ENCODE measurements at regions not wholly inside any gene's neighbourhood (a gene's known extent, or its start where the extent isn't known, plus 50 kb on each side); places are given as distances from the start of the nearest gene placed in this dataset.

DNA sequence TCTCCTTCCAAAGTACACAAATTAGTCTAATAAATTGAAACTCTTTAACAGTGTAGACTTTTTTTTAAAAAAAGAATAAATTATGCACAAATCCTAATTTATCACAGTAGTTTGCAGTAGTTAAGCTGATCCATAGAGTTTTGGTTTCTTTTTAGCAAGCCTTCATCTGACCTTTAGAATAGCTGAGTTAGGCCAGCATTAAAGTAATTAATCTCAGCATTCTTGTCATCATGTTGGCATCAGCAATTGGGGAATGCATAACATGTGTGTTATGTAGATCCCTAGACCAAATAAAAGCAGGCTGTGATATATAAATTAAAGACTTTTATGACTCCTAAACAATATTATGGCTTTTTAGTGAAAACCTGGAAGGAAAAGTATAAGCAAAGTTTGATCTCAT is 426.5 kb upstream of the PABPC4L start:
- TF ChIP-seq, protein P1, sequence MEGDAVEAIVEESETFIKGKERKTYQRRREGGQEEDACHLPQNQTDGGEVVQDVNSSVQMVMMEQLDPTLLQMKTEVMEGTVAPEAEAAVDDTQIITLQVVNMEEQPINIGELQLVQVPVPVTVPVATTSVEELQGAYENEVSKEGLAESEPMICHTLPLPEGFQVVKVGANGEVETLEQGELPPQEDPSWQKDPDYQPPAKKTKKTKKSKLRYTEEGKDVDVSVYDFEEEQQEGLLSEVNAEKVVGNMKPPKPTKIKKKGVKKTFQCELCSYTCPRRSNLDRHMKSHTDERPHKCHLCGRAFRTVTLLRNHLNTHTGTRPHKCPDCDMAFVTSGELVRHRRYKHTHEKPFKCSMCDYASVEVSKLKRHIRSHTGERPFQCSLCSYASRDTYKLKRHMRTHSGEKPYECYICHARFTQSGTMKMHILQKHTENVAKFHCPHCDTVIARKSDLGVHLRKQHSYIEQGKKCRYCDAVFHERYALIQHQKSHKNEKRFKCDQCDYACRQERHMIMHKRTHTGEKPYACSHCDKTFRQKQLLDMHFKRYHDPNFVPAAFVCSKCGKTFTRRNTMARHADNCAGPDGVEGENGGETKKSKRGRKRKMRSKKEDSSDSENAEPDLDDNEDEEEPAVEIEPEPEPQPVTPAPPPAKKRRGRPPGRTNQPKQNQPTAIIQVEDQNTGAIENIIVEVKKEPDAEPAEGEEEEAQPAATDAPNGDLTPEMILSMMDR (IDR thresholded peaks at IDR 0.05) = no peak

- TF ChIP-seq, protein P1 (IDR thresholded peaks at IDR 0.05) = no peak
Measured at GRCh38 chr4:134627366-134627765, 425.8 kb upstream of the PABPC4L start.

DNA sequence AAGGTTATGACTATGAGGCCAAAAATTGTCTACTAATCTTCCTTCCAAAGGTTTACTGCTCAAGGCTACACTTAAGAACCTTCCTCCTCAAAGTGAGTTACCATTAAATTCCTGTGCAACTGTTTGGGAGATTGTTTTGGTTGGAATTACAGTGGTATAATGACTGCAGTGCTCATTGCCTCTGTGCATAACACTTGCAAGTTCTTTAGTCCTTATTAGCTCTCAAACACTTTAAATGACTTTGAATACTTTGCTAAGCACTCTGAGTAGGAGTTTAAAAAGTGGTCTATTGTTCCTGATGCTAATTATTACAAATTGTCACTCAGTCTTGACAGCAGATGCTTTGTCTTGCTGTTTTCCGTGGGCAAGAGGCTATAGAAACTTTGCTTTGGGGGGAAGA is 422.8 kb upstream of the PABPC4L start:
- TF ChIP-seq, protein P1 (IDR thresholded peaks at IDR 0.05) = no peak

DNA sequence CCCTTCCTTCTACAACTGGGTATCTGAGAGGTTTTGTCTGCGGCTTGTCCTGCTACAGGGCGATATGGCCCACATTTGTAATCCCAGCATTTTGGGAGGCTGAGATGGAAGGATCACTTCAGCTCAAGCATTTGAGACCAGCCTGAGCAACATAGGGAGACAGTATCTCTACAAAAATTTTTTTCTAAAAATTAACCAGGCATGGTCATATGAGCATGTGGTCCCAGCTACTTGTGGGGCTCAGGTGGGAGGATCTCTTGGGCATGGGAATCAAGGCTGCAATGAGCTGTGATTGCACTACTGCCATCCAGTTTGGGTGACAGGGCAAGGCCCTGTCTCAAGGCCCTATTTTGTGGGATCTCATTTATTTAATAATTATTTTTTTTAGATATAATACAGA is 420.6 kb upstream of the PABPC4L start:
- TF ChIP-seq, protein P1 (IDR thresholded peaks at IDR 0.05) = no peak

- TF ChIP-seq, protein P1 (IDR thresholded peaks at IDR 0.05) = no peak
Measured at GRCh38 chr4:134610956-134611355, 409.4 kb upstream of the PABPC4L start.

- TF ChIP-seq, protein P1 (IDR thresholded peaks at IDR 0.05) = no peak
Measured at GRCh38 chr4:134610172-134610571, 408.6 kb upstream of the PABPC4L start.

GRCh38 chr4:134601706-134602105 is 400.1 kb upstream of the PABPC4L start:
- TF ChIP-seq, protein P1 (IDR thresholded peaks at IDR 0.05) = no peak

DNA sequence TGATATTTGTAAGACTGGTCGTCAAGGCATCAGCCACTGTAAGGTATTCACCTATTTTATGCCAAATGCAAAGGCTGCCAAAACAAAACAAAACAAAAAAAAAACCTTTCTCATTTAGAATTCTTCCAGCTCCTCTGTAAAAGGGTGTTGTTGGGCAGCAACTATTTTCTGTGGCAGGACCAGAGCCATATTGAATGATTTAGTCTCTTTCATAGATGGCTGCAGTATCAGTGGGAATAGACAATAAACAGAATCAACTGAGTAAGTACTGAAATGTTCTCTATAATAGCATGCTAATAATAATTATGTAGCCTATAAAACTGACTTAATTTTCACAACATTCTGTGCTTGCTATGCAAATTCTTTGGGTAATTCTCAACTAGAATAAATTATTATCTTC is 389.7 kb upstream of the PABPC4L start:
- TF ChIP-seq, protein P1 (IDR thresholded peaks at IDR 0.05) = no peak
